ENCODE measurements at regions not wholly inside any gene's neighbourhood (a gene's known extent, or its start where the extent isn't known, plus 50 kb on each side); places are given as distances from the start of the nearest gene placed in this dataset.

GRCh38 chr5:158022393-158022792, 163.4 kb upstream of the CLINT1 start:
- Histone ChIP-seq H3K4me3 (ENCODE audit: low read length) (no peak overlapping the region), H3K9me2 (replicated peaks; ENCODE audit: insufficient read depth, low read length) (no peaks in the 10 kb centered on the region), H2AFZ (ENCODE audit: low read length) (no peak overlapping the region), H3K9ac (ENCODE audit: low read length) (no peak overlapping the region), H3K27ac (ENCODE audit: low read length) (no peak overlapping the region), H3K36me3 (ENCODE audit: insufficient read depth, low read length) (no peaks in the 10 kb centered on the region), H4K20me1 (ENCODE audit: insufficient read depth, low read depth, low read length) (no peaks in the 10 kb centered on the region), H3K27me3 (ENCODE audit: low read length) (no peaks in the 10 kb centered on the region), H3K9me3 (ENCODE audit: low read length) (no peaks in the 10 kb centered on the region), H3K4me2 (ENCODE audit: low read depth, low read length, poor library complexity, severe bottlenecking) (no peak overlapping the region), H3K4me1 (ENCODE audit: low read length) (no peaks in the 10 kb centered on the region), H3K79me2 (ENCODE audit: low read length) (no peaks in the 10 kb centered on the region)
- no peak for DNase-seq

DNA sequence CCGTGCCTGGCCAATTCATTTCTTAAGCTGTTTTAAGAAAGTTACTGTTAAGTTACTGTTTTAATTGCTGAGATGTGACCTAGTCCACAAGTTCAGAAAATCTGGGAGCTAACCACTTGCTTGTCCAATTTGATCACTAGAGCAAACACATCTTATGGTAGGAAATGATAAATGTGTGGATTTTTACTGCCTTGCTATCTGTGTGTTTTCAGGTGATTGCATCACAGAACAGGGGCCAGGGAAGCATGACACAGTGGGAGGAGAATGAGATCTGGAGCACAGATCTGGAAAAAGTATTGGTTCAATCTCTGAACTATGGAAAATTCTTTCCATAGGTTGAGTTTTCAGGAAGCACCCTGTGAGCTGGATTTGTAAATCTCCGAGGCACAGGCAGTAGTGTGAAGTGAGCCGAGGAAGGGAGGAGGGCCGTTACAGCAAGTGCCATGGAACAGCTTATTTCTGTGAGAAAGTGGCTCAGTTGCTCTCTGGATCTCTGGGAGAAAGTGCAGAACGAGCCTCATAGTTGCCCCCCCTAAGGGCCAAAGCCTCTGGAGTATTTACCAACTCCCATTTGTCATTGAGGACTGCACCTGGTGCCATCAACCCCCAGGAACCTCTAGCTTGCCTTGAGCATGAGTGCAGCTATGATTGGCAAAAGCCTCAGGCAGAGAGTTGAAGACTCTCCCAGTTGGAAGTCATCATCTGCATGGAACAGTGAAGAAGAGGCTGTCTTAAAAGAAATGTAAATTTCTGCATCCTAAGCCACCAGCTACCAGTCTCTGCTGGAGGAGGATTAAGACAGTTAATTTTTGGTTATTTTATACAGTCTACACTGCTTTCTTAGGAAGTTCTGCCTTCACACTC, 161.8 kb upstream of the CLINT1 start:
- Histone ChIP-seq H3K4me1 (ENCODE audit: low read length) (no peaks in the 10 kb centered on the region), H3K9ac (ENCODE audit: low read length) (no peak overlapping the region), H3K4me2 (ENCODE audit: low read depth, low read length, poor library complexity, severe bottlenecking) (no peak overlapping the region), H2AFZ (ENCODE audit: low read length) (no peak overlapping the region), H3K79me2 (ENCODE audit: low read length) (no peaks in the 10 kb centered on the region), H3K9me3 (ENCODE audit: low read length) (no peaks in the 10 kb centered on the region), H3K27ac (ENCODE audit: low read length) (no peak overlapping the region), H3K27me3 (ENCODE audit: low read length) (no peaks in the 10 kb centered on the region), H3K36me3 (ENCODE audit: insufficient read depth, low read length) (no peaks in the 10 kb centered on the region), H4K20me1 (ENCODE audit: insufficient read depth, low read depth, low read length) (no peaks in the 10 kb centered on the region), H3K4me3 (ENCODE audit: low read length) (no peak overlapping the region), H3K9me2 (replicated peaks; ENCODE audit: insufficient read depth, low read length) (no peaks in the 10 kb centered on the region)
- no peak for DNase-seq

DNA sequence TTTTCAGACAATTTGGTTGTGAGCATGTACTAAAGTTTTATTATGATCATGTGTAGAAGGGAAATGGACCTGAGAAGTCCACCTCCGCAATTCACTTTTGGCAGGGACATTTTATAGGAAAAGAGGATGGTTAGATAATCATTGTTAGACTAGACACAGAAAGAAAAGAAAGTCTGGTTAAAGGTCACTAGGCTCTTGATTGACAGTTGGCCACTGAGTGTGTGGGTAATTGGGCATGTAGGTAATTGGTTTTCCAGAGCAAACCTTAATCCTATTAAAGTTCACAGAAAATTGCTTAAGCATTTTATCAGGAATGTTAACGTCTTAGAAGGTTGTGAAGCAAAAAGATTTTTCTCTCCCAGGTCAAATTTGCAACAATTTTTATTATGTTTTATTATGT, 158.5 kb upstream of the CLINT1 start:
- Histone ChIP-seq H3K4me3 (ENCODE audit: low read length) (no peak overlapping the region), H3K27me3 (ENCODE audit: low read length) (no peaks in the 10 kb centered on the region), H2AFZ (ENCODE audit: low read length) (no peak overlapping the region), H3K9ac (ENCODE audit: low read length) (no peak overlapping the region), H4K20me1 (ENCODE audit: insufficient read depth, low read depth, low read length) (no peaks in the 10 kb centered on the region), H3K79me2 (ENCODE audit: low read length) (no peaks in the 10 kb centered on the region), H3K9me2 (replicated peaks; ENCODE audit: insufficient read depth, low read length) (no peaks in the 10 kb centered on the region), H3K4me2 (ENCODE audit: low read depth, low read length, poor library complexity, severe bottlenecking) (no peak overlapping the region), H3K36me3 (ENCODE audit: insufficient read depth, low read length) (no peaks in the 10 kb centered on the region), H3K27ac (ENCODE audit: low read length) (no peak overlapping the region), H3K4me1 (ENCODE audit: low read length) (no peaks in the 10 kb centered on the region), H3K9me3 (ENCODE audit: low read length) (no peaks in the 10 kb centered on the region)
- no peak for DNase-seq

- Histone ChIP-seq H3K4me3 (ENCODE audit: low read length) (no peak overlapping the region), H3K4me1 (ENCODE audit: low read length) (no peaks in the 10 kb centered on the region), H3K79me2 (ENCODE audit: low read length) (no peaks in the 10 kb centered on the region), H3K9me3 (ENCODE audit: low read length) (no peaks in the 10 kb centered on the region), H4K20me1 (ENCODE audit: insufficient read depth, low read depth, low read length) (no peaks in the 10 kb centered on the region), H3K9me2 (replicated peaks; ENCODE audit: insufficient read depth, low read length) (no peaks in the 10 kb centered on the region), H3K36me3 (ENCODE audit: insufficient read depth, low read length) (no peaks in the 10 kb centered on the region), H3K9ac (ENCODE audit: low read length) (no peak overlapping the region), H3K4me2 (ENCODE audit: low read depth, low read length, poor library complexity, severe bottlenecking) (no peak overlapping the region), H3K27me3 (ENCODE audit: low read length) (no peaks in the 10 kb centered on the region), H2AFZ (ENCODE audit: low read length) (no peak overlapping the region), H3K27ac (ENCODE audit: low read length) (no peak overlapping the region)
- DNase-seq = no peak
These were observed 155.4 kb upstream of the CLINT1 start for GRCh38 chr5:158014372-158014771.

DNA sequence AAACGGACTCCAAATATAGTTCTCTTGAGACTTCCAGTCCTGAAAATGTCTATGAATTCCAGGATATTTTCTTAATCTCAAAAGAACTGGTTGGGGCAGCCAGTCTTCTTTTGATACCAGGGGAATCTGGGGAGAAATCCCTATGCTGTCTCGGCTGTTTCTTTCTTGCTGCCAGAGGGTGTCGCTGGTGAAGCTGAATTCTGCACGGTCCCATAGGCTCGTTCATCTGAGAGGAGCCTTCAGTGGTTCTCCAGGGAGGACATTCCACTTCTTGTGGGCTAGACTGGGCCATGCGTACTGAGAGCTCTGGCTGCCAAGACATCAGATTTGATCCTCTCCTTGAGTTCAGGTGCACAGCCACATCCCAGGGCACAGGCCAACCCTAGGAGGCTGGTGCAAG, 155.0 kb upstream of the CLINT1 start:
- Histone ChIP-seq H3K4me2 (ENCODE audit: low read depth, low read length, poor library complexity, severe bottlenecking) (no peak overlapping the region), H3K4me3 (ENCODE audit: low read length) (no peak overlapping the region), H3K79me2 (ENCODE audit: low read length) (no peaks in the 10 kb centered on the region), H3K9ac (ENCODE audit: low read length) (no peak overlapping the region), H3K27ac (ENCODE audit: low read length) (no peak overlapping the region), H3K4me1 (ENCODE audit: low read length) (no peaks in the 10 kb centered on the region), H3K36me3 (ENCODE audit: insufficient read depth, low read length) (no peaks in the 10 kb centered on the region), H3K9me2 (replicated peaks; ENCODE audit: insufficient read depth, low read length) (no peaks in the 10 kb centered on the region), H3K9me3 (ENCODE audit: low read length) (no peaks in the 10 kb centered on the region), H2AFZ (ENCODE audit: low read length) (no peak overlapping the region), H4K20me1 (ENCODE audit: insufficient read depth, low read depth, low read length) (no peaks in the 10 kb centered on the region), H3K27me3 (ENCODE audit: low read length) (no peaks in the 10 kb centered on the region)
- DNase-seq = peak; percentile 66

- Histone ChIP-seq H3K79me2 (ENCODE audit: low read length) (no peaks in the 10 kb centered on the region), H3K36me3 (ENCODE audit: insufficient read depth, low read length) (no peaks in the 10 kb centered on the region), H3K27ac (ENCODE audit: low read length) (no peak overlapping the region), H3K4me2 (ENCODE audit: low read depth, low read length, poor library complexity, severe bottlenecking) (no peak overlapping the region), H2AFZ (ENCODE audit: low read length) (no peak overlapping the region), H3K9me3 (ENCODE audit: low read length) (no peaks in the 10 kb centered on the region), H4K20me1 (ENCODE audit: insufficient read depth, low read depth, low read length) (no peaks in the 10 kb centered on the region), H3K4me3 (ENCODE audit: low read length) (no peak overlapping the region), H3K4me1 (ENCODE audit: low read length) (no peaks in the 10 kb centered on the region), H3K9ac (ENCODE audit: low read length) (no peak overlapping the region), H3K27me3 (ENCODE audit: low read length) (no peaks in the 10 kb centered on the region), H3K9me2 (replicated peaks; ENCODE audit: insufficient read depth, low read length) (no peaks in the 10 kb centered on the region)
- no peak for DNase-seq
These were observed 154.4 kb upstream of the CLINT1 start for GRCh38 chr5:158013303-158013702.

DNA sequence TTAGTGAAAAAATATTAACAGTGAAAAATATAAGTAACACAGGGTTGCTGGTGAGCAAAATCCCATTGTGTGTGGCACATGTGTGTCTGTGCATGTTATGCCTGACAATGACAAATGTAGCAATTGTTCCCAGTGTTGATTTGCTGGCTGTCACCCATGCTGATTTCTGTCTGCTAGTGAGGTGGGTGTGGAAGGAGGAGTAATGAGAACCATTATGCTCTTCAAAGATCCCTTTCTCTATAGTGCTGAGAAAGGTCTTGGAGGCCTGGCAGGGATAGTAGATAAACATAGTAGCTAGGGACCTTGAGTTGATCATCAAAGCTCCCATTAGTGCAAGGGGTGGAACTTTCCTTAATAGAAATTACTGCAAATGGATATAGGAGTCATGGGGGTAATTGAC, 152.5 kb upstream of the CLINT1 start:
- DNase-seq = no peak
- no peaks in the 10 kb centered on the region for H3K4me1 ChIP-seq (ENCODE audit: low read length)
- no peak overlapping the region for H3K9ac ChIP-seq (ENCODE audit: low read length)
- no peaks in the 10 kb centered on the region for H3K27me3 ChIP-seq (ENCODE audit: low read length)
- no peaks in the 10 kb centered on the region for H3K9me2 ChIP-seq (replicated peaks; ENCODE audit: insufficient read depth, low read length)
- no peak overlapping the region for H3K4me3 ChIP-seq (ENCODE audit: low read length)
- no peaks in the 10 kb centered on the region for H3K79me2 ChIP-seq (ENCODE audit: low read length)
- H4K20me1 ChIP-seq (ENCODE audit: insufficient read depth, low read depth, low read length) = no peaks in the 10 kb centered on the region
- no peaks in the 10 kb centered on the region for H3K36me3 ChIP-seq (ENCODE audit: insufficient read depth, low read length)
- H3K27ac ChIP-seq (ENCODE audit: low read length) = no peak overlapping the region
- no peak overlapping the region for H3K4me2 ChIP-seq (ENCODE audit: low read depth, low read length, poor library complexity, severe bottlenecking)
- no peak overlapping the region for H2AFZ ChIP-seq (ENCODE audit: low read length)
- no peaks in the 10 kb centered on the region for H3K9me3 ChIP-seq (ENCODE audit: low read length)

DNA sequence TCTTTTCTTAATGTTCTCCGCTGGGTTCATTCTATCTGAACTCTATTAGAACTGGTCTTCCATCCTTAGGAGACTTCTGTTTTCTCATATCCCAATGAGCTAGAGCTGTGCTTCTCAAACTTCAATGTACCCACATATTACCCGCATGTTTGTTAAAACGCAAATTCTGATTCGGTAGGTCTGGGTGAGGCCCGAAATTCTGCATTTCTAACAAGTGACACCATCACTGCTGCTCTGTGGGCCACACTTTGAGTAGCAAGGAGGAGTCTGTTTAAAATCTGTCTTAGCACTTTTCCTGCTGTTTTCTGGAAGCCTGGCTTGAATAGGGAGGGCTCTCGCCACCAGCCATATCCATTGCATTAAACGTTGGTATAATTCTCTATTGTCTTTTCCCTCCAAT, 151.9 kb upstream of the CLINT1 start:
- no peak overlapping the region for H3K4me3 ChIP-seq (ENCODE audit: low read length)
- H3K27me3 ChIP-seq (ENCODE audit: low read length) = no peaks in the 10 kb centered on the region
- no peak overlapping the region for H3K27ac ChIP-seq (ENCODE audit: low read length)
- H3K4me1 ChIP-seq (ENCODE audit: low read length) = no peaks in the 10 kb centered on the region
- H4K20me1 ChIP-seq (ENCODE audit: insufficient read depth, low read depth, low read length) = no peaks in the 10 kb centered on the region
- H3K79me2 ChIP-seq (ENCODE audit: low read length) = no peaks in the 10 kb centered on the region
- H3K9me2 ChIP-seq (replicated peaks; ENCODE audit: insufficient read depth, low read length) = no peaks in the 10 kb centered on the region
- no peaks in the 10 kb centered on the region for H3K36me3 ChIP-seq (ENCODE audit: insufficient read depth, low read length)
- H3K9ac ChIP-seq (ENCODE audit: low read length) = no peak overlapping the region
- H3K9me3 ChIP-seq (ENCODE audit: low read length) = no peaks in the 10 kb centered on the region
- no peak overlapping the region for H3K4me2 ChIP-seq (ENCODE audit: low read depth, low read length, poor library complexity, severe bottlenecking)
- H2AFZ ChIP-seq (ENCODE audit: low read length) = no peak overlapping the region
- DNase-seq = no peak
